Ovary (tissue), 3 donors: ENCODE measurements at regions not wholly inside any gene's neighbourhood (a gene's known extent, or its start where the extent isn't known, plus 50 kb on each side); places are given as distances from the start of the nearest gene placed in this dataset.

ENCODE experiments used
- POLR2A ChIP-seq: fragments of 450-650 bp; IDR thresholded peaks from one replicate; pipeline ENCODE4 v1.6.1; 2017; ENCODE audit warnings: antibody characterized with exemption, mild to moderate bottlenecking, moderate library complexity
- TF ChIP-seq, protein P1 (sequence below), 3 donors: fragments of 450-650 bp in 2 of 3; fragments of 200-600 bp in 1 of 3; IDR thresholded peaks; one replicate each; pipeline versions ENCODE4 v1.5.1 to v1.8.0; 2016 to 2022; ENCODE audit warnings: antibody characterized with exemption in 3 of 3, mild to moderate bottlenecking in 1 of 3
- donor health status: DM: no; HTN: no; CAD: no.

DNA sequence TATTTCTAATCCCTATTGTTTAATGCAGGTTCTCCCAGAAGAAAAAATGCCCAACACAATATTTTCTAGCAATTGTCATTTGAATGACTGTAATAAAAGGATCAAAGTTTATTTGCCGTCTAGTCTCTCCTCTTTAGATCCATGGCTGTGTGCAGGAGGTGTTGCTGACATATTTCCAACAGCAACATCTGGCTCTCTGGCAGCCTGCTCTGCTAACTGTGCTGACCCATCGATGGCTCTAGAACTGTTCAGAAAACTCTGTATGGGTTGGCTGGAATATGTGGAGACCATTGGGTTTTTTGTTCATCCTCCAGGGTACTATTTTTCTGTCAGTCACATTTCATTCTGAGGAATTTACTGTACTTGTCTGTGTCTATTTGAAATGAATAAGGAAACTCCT lies 202.0 kb upstream of the SLC27A6 start:
- TF ChIP-seq, protein P1, sequence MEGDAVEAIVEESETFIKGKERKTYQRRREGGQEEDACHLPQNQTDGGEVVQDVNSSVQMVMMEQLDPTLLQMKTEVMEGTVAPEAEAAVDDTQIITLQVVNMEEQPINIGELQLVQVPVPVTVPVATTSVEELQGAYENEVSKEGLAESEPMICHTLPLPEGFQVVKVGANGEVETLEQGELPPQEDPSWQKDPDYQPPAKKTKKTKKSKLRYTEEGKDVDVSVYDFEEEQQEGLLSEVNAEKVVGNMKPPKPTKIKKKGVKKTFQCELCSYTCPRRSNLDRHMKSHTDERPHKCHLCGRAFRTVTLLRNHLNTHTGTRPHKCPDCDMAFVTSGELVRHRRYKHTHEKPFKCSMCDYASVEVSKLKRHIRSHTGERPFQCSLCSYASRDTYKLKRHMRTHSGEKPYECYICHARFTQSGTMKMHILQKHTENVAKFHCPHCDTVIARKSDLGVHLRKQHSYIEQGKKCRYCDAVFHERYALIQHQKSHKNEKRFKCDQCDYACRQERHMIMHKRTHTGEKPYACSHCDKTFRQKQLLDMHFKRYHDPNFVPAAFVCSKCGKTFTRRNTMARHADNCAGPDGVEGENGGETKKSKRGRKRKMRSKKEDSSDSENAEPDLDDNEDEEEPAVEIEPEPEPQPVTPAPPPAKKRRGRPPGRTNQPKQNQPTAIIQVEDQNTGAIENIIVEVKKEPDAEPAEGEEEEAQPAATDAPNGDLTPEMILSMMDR (IDR thresholded peaks at IDR 0.05) = no peak
- TF ChIP-seq POLR2A = no peak
